Trophoblast cell (in vitro differentiated cells and primary cell): ENCODE measurements at regions not wholly inside any gene's neighbourhood (a gene's known extent, or its start where the extent isn't known, plus 50 kb on each side); places are given as distances from the start of the nearest gene placed in this dataset.

ENCODE experiments used
- DNase-seq, 2 donors: peaks; one replicate each; pipeline ENCODE4 v3.0.0-alpha.2; 2016
- H2AFZ ChIP-seq: 2 replicates; pipeline ENCODE4 v1.6.1; 2013; ENCODE audit warnings: low read length, moderate library complexity, mild to moderate bottlenecking; ENCODE audit not compliant: insufficient read depth, poor library complexity
- H2AK5ac ChIP-seq: 2 replicates; pipeline ENCODE4 v1.6.1; 2013; ENCODE audit warnings: mild to moderate bottlenecking, low read length
- H2BK120ac ChIP-seq: 2 replicates; pipeline ENCODE4 v1.6.1; 2013; ENCODE audit warnings: low read length, mild to moderate bottlenecking, moderate library complexity; ENCODE audit not compliant: insufficient read depth, poor library complexity
- H2BK12ac ChIP-seq: 2 replicates; pipeline ENCODE4 v1.6.1; 2013; ENCODE audit warnings: mild to moderate bottlenecking, low read length, moderate library complexity
- H2BK5ac ChIP-seq: 2 replicates; pipeline ENCODE4 v1.6.1; 2013; ENCODE audit warnings: low read length, low read depth, moderate library complexity, mild to moderate bottlenecking; ENCODE audit not compliant: poor library complexity
- H3K14ac ChIP-seq: 2 replicates; pipeline ENCODE4 v1.6.1; 2013; ENCODE audit warnings: mild to moderate bottlenecking, low read length
- H3K18ac ChIP-seq: 2 replicates; pipeline ENCODE4 v1.6.1; 2013; ENCODE audit warnings: mild to moderate bottlenecking, low read length
- H3K23ac ChIP-seq: 2 replicates; pipeline ENCODE4 v1.6.1; 2013; ENCODE audit warnings: low read length
- H3K27ac ChIP-seq: 2 replicates; pipeline ENCODE4 v1.5.1; 2013; ENCODE audit warnings: low read depth, mild to moderate bottlenecking, inconsistent platforms, low read length, moderate library complexity
- H3K27me3 ChIP-seq: 2 replicates; pipeline ENCODE4 v1.6.1; 2013; ENCODE audit warnings: inconsistent platforms, mild to moderate bottlenecking, low read length, moderate library complexity; ENCODE audit not compliant: insufficient read depth
- H3K36me3 ChIP-seq, 2 experiments: 1 replicate in 1 of 2; 2 replicates in 1 of 2; pipeline ENCODE4 v1.6.1; 2013; ENCODE audit warnings: low read length in 2 of 2, mild to moderate bottlenecking in 2 of 2, moderate library complexity in 1 of 2; ENCODE audit not compliant: insufficient read depth in 2 of 2, control insufficient read depth in 1 of 2
- H3K4ac ChIP-seq: 2 replicates; pipeline ENCODE4 v1.6.1; 2013; ENCODE audit warnings: low read depth, mild to moderate bottlenecking, low read length, moderate library complexity
- H3K4me1 ChIP-seq, 2 experiments: 1 replicate in 1 of 2; 2 replicates in 1 of 2; pipeline ENCODE4 v1.6.1; 2013; ENCODE audit warnings: low read length in 2 of 2, mild to moderate bottlenecking in 2 of 2, moderate library complexity in 1 of 2; ENCODE audit not compliant: insufficient read depth in 2 of 2, control insufficient read depth in 1 of 2
- H3K4me2 ChIP-seq: 2 replicates; pipeline ENCODE4 v1.6.1; 2013; ENCODE audit warnings: inconsistent platforms, mild to moderate bottlenecking, low read length, moderate library complexity
- H3K4me3 ChIP-seq: 2 replicates; pipeline ENCODE4 v1.5.1; 2013; ENCODE audit warnings: mild to moderate bottlenecking, low read depth, low read length, inconsistent platforms
- H3K79me1 ChIP-seq: one replicate; pipeline ENCODE4 v1.6.1; 2013; ENCODE audit warnings: low read length
- H3K79me2 ChIP-seq: 2 replicates; pipeline ENCODE4 v1.6.1; 2013; ENCODE audit warnings: low read length, mild to moderate bottlenecking; ENCODE audit not compliant: control insufficient read depth, insufficient read depth, poor library complexity
- H3K9ac ChIP-seq: 2 replicates; pipeline ENCODE4 v1.6.1; 2013; ENCODE audit warnings: mild to moderate bottlenecking, low read length
- H3K9me3 ChIP-seq: 2 replicates; pipeline ENCODE4 v1.6.1; 2013; ENCODE audit warnings: low read depth, mild to moderate bottlenecking, control low read depth, inconsistent platforms, low read length; ENCODE audit not compliant: insufficient read depth
- H4K12ac ChIP-seq: 2 replicates; pipeline ENCODE4 v1.6.1; 2013; ENCODE audit warnings: low read depth, mild to moderate bottlenecking, low read length, moderate library complexity
- H4K8ac ChIP-seq: 2 replicates; pipeline ENCODE4 v1.6.1; 2013; ENCODE audit warnings: low read depth, mild to moderate bottlenecking, low read length, moderate library complexity
- H4K91ac ChIP-seq: one replicate; pipeline ENCODE4 v1.6.1; 2013; ENCODE audit warnings: low read depth, mild to moderate bottlenecking, low read length, moderate library complexity
- WGBS: extraction: QIAGEN DNeasy Blood & Tissue Kit; methylation state at CpG from one replicate; pipeline ENCODE4 v1.1.7; 2013; ENCODE audit warnings: missing lambda C conversion rate; ENCODE audit not compliant: insufficient read length, insufficient coverage; ENCODE audit errors: extremely low coverage; 5-methylcytosine and 5-hydroxymethylcytosine counted together

GRCh38 chr7:68376131-68376661 is 1222.1 kb upstream of the AUTS2 start:
- Histone ChIP-seq H3K9ac (no peak overlapping the region), H3K79me2 (no peaks in the 10 kb centered on the region), H3K36me3 (no peaks in the 10 kb centered on the region), H3K79me1 (no peaks in the 10 kb centered on the region), H3K4me3 (no peak overlapping the region), H2AFZ (no peak overlapping the region), H4K8ac (no peak overlapping the region), H3K4ac (no peak overlapping the region), H2BK5ac (no peak overlapping the region), H3K23ac (no peak overlapping the region), H2AK5ac (no peak overlapping the region), H3K4me1 (no peaks in the 10 kb centered on the region), H3K18ac (no peak overlapping the region), H4K91ac (no peak overlapping the region), H3K14ac (no peak overlapping the region), H3K27ac (no peak overlapping the region), H2BK120ac (no peak overlapping the region), H2BK12ac (no peak overlapping the region), H3K9me3 (peaks cover 2% of the 10 kb centered on the region), H4K12ac (no peak overlapping the region), H3K4me2 (no peak overlapping the region), H3K27me3 (no peaks in the 10 kb centered on the region)
- DNase-seq = no peak
- WGBS = no CpG with 5 or more reads among the region's 2 CpGs

GRCh38 chr7:68381731-68382130 is 1216.5 kb upstream of the AUTS2 start:
- H3K23ac ChIP-seq = no peak overlapping the region
- no peak overlapping the region for H2BK120ac ChIP-seq
- H3K27ac ChIP-seq = no peak overlapping the region
- H2BK5ac ChIP-seq = no peak overlapping the region
- no peak overlapping the region for H4K8ac ChIP-seq
- H3K18ac ChIP-seq = no peak overlapping the region
- H3K9ac ChIP-seq = no peak overlapping the region
- H2AK5ac ChIP-seq = no peak overlapping the region
- no peak overlapping the region for H3K4me3 ChIP-seq
- no CpG with 5 or more reads among the region's 2 CpGs for WGBS
- H2BK12ac ChIP-seq = no peak overlapping the region
- H3K27me3 ChIP-seq = no peaks in the 10 kb centered on the region
- H2AFZ ChIP-seq = no peak overlapping the region
- no peak overlapping the region for H4K12ac ChIP-seq
- H3K4me1 ChIP-seq = no peaks in the 10 kb centered on the region
- no peaks in the 10 kb centered on the region for H3K79me1 ChIP-seq
- no peaks in the 10 kb centered on the region for H3K9me3 ChIP-seq
- H3K14ac ChIP-seq = no peak overlapping the region
- no peak overlapping the region for H4K91ac ChIP-seq
- H3K36me3 ChIP-seq = no peaks in the 10 kb centered on the region
- H3K4me2 ChIP-seq = no peak overlapping the region
- no peaks in the 10 kb centered on the region for H3K79me2 ChIP-seq
- no peak for DNase-seq
- no peak overlapping the region for H3K4ac ChIP-seq

- no peaks in the 10 kb centered on the region for H3K4me1 ChIP-seq
- H3K79me1 ChIP-seq = no peaks in the 10 kb centered on the region
- H3K4me2 ChIP-seq = no peak overlapping the region
- H2AK5ac ChIP-seq = no peak overlapping the region
- no peak overlapping the region for H2BK120ac ChIP-seq
- no peak overlapping the region for H2AFZ ChIP-seq
- H4K8ac ChIP-seq = no peak overlapping the region
- no peak overlapping the region for H3K14ac ChIP-seq
- no peak overlapping the region for H3K18ac ChIP-seq
- no peaks in the 10 kb centered on the region for H3K9me3 ChIP-seq
- WGBS = no CpG with 5 or more reads among the region's 1 CpG
- H4K12ac ChIP-seq = no peak overlapping the region
- no peak overlapping the region for H3K9ac ChIP-seq
- no peak overlapping the region for H2BK5ac ChIP-seq
- no peak overlapping the region for H3K4me3 ChIP-seq
- H2BK12ac ChIP-seq = no peak overlapping the region
- H3K23ac ChIP-seq = no peak overlapping the region
- H3K36me3 ChIP-seq = no peaks in the 10 kb centered on the region
- H3K27ac ChIP-seq = no peak overlapping the region
- H4K91ac ChIP-seq = no peak overlapping the region
- H3K79me2 ChIP-seq = no peaks in the 10 kb centered on the region
- no peak for DNase-seq
- H3K27me3 ChIP-seq = no peaks in the 10 kb centered on the region
- H3K4ac ChIP-seq = no peak overlapping the region
Measured at GRCh38 chr7:68384581-68384980, 1213.7 kb upstream of the AUTS2 start.

GRCh38 chr7:68393051-68393450 is 1205.2 kb upstream of the AUTS2 start:
- H3K18ac ChIP-seq = no peak overlapping the region
- no peak for DNase-seq
- no peak overlapping the region for H2BK120ac ChIP-seq
- no peak overlapping the region for H3K4me2 ChIP-seq
- H4K12ac ChIP-seq = no peak overlapping the region
- no peak overlapping the region for H3K4ac ChIP-seq
- H3K9ac ChIP-seq = no peak overlapping the region
- no peak overlapping the region for H3K27ac ChIP-seq
- no CpG with 5 or more reads among the region's 2 CpGs for WGBS
- H3K4me3 ChIP-seq = no peak overlapping the region
- H3K23ac ChIP-seq = no peak overlapping the region
- no peaks in the 10 kb centered on the region for H3K36me3 ChIP-seq
- H3K27me3 ChIP-seq = no peaks in the 10 kb centered on the region
- no peaks in the 10 kb centered on the region for H3K79me1 ChIP-seq
- H2BK12ac ChIP-seq = no peak overlapping the region
- H3K9me3 ChIP-seq = no peaks in the 10 kb centered on the region
- H2AK5ac ChIP-seq = no peak overlapping the region
- H3K79me2 ChIP-seq = no peaks in the 10 kb centered on the region
- no peak overlapping the region for H4K91ac ChIP-seq
- H4K8ac ChIP-seq = no peak overlapping the region
- no peak overlapping the region for H2BK5ac ChIP-seq
- H3K14ac ChIP-seq = no peak overlapping the region
- H3K4me1 ChIP-seq = no peaks in the 10 kb centered on the region
- no peak overlapping the region for H2AFZ ChIP-seq
